ENCODE measurements at regions not wholly inside any gene's neighbourhood (a gene's known extent, or its start where the extent isn't known, plus 50 kb on each side); places are given as distances from the start of the nearest gene placed in this dataset.

- no peak for ATAC-seq
- TF ChIP-seq, protein P1, sequence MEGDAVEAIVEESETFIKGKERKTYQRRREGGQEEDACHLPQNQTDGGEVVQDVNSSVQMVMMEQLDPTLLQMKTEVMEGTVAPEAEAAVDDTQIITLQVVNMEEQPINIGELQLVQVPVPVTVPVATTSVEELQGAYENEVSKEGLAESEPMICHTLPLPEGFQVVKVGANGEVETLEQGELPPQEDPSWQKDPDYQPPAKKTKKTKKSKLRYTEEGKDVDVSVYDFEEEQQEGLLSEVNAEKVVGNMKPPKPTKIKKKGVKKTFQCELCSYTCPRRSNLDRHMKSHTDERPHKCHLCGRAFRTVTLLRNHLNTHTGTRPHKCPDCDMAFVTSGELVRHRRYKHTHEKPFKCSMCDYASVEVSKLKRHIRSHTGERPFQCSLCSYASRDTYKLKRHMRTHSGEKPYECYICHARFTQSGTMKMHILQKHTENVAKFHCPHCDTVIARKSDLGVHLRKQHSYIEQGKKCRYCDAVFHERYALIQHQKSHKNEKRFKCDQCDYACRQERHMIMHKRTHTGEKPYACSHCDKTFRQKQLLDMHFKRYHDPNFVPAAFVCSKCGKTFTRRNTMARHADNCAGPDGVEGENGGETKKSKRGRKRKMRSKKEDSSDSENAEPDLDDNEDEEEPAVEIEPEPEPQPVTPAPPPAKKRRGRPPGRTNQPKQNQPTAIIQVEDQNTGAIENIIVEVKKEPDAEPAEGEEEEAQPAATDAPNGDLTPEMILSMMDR (IDR thresholded peaks at IDR 0.05), result no peak
- peaks cover 0 to 4% (median 0%) of the 10 kb centered on the region in 4 donors for H3K27me3 ChIP-seq
- no peaks in the 10 kb centered on the region for H3K36me3 ChIP-seq
- H3K9me3 ChIP-seq, result no peaks in the 10 kb centered on the region
- H3K4me1 ChIP-seq, result no peaks in the 10 kb centered on the region
- 86 to 91% methylated on average over 2 of the region's 2 CpGs for WGBS, 2 donors
- no peak overlapping the region for H3K4me3 ChIP-seq
- no peak for FAIRE-seq
- intact Hi-C loops (cut with DNase I), result no loop called here
- no peak for DNase-seq
- H3K27ac ChIP-seq, result no peak overlapping the region
Measured at GRCh38 chrX:97806946-97807345, 923.2 kb downstream of the RPA4 start.

GRCh38 chrX:97820170-97820569 lies 936.5 kb downstream of the RPA4 start:
- DNase-seq (no peak), FAIRE-seq (no peak), ATAC-seq (no peak)
- Histone ChIP-seq H3K4me3 (no peak overlapping the region), H3K36me3 (no peaks in the 10 kb centered on the region), H3K9me3 (no peaks in the 10 kb centered on the region), H3K27ac (no peak overlapping the region), H3K27me3 (peaks cover 0 to 17% (median 2%) of the 10 kb centered on the region in 4 donors), H3K4me1 (no peaks in the 10 kb centered on the region)
- WGBS, 2 donors, result 60 to 82% methylated on average over 2 of the region's 2 CpGs
- intact Hi-C loops (cut with DNase I), result no loop called here
- TF ChIP-seq, protein P1 (IDR thresholded peaks at IDR 0.05), result no peak

- no peaks in the 10 kb centered on the region for H3K4me1 ChIP-seq
- H3K4me3 ChIP-seq, result no peak overlapping the region
- no peak for DNase-seq
- H3K27ac ChIP-seq, result no peak overlapping the region
- intact Hi-C loops (cut with DNase I), result no loop called here
- TF ChIP-seq, protein P1 (IDR thresholded peaks at IDR 0.05), result no peak
- ATAC-seq, result no peak
- H3K9me3 ChIP-seq, result no peaks in the 10 kb centered on the region
- WGBS, 2 donors, result 0 to 15% methylated on average over 1 of the region's 1 CpG
- FAIRE-seq, result no peak
- no peaks in the 10 kb centered on the region for H3K36me3 ChIP-seq
- peaks cover 0 to 4% (median 2%) of the 10 kb centered on the region in 4 donors for H3K27me3 ChIP-seq
Measured at GRCh38 chrX:97828471-97828870, 944.8 kb downstream of the RPA4 start.

DNA sequence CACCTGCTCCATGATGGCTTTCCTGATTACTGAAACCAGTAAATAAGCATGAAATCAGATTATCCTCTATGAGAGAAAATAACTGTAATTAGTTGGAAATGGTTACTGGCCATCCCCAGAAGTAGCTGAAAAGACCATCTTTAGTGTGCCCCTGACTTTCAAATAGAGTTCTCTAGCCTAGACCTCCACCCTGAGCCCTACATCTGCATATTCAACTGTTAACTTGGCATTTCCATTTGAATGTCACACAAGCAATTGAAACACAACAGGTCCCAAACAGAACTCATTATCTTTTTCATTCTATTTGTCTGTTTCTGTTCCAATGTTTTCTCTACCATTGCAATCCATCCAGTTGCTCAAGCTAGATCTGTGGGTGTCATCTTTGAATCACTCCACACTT lies 952.3 kb downstream of the RPA4 start:
- DNase-seq, result no peak
- Histone ChIP-seq H3K9me3 (no peaks in the 10 kb centered on the region), H3K36me3 (no peaks in the 10 kb centered on the region), H3K27ac (no peak overlapping the region), H3K27me3 (peaks cover 0 to 8% (median 0%) of the 10 kb centered on the region in 4 donors), H3K4me1 (no peaks in the 10 kb centered on the region), H3K4me3 (no peak overlapping the region)
- FAIRE-seq, result no peak
- ATAC-seq, result no peak
- TF ChIP-seq, protein P1 (IDR thresholded peaks at IDR 0.05), result no peak
- intact Hi-C loops (cut with DNase I), result no loop called here

DNA sequence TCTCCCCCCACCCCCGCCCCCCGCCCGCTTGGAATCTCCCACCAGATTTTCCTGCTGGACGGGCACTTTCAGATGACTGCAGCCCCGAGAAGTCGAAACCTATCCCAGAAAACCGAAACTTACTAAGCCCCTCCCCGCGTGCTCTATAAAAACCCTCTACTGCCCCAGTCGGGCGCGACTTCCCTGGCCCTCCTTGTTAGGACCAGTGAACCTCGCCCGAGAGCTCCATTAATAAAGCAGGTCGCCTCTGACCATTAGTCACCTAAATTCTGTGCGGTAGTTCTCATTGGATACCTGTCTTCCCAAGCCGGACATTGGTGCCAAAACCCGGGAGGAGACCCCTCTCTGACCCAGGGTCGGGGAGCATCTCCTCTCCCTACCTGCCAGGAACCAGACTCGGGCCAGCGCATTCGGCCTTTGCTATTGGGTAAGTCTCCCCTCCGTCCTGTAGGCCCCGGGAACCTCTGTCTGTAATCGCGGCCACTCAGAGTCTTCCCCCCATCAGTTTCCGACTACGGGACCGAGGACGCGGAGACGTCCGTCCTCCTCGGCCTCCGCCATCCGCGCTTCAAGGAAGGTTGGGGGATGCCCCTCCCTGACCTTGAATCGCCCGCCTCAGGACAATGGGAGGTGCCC lies 958.0 kb downstream of the RPA4 start:
- no peak overlapping the region for H3K4me3 ChIP-seq

More for the DNA sequence above, 958.0 kb downstream of the RPA4 start:
- TF ChIP-seq, protein P1 (IDR thresholded peaks at IDR 0.05), result no peak
- ATAC-seq (no peak), FAIRE-seq (no peak), DNase-seq (peak in 2 of 6 donors; percentile 10 to 39)
- Histone ChIP-seq H3K4me1 (no peaks in the 10 kb centered on the region), H3K36me3 (no peaks in the 10 kb centered on the region), H3K27me3 (no peaks in the 10 kb centered on the region), H3K27ac (no peak overlapping the region), H3K9me3 (no peaks in the 10 kb centered on the region)
- WGBS, 2 donors, result 89 to 92% methylated on average over 39 of the region's 39 CpGs
- intact Hi-C loops (cut with DNase I), result no loop called here

Measured in pancreas (tissue), 10 donors.